H9 (cell line): ENCODE measurements at regions not wholly inside any gene's neighbourhood (a gene's known extent, or its start where the extent isn't known, plus 50 kb on each side); places are given as distances from the start of the nearest gene placed in this dataset.

Experiments
- DNase-seq: peaks from one replicate; pipeline ENCODE4 v3.0.0-alpha.2; 2017
- H2AFZ ChIP-seq: one replicate; pipeline ENCODE4 v1.6.1; 2013; ENCODE audit warnings: mild to moderate bottlenecking, low read length, control low read depth, moderate library complexity
- H2AK5ac ChIP-seq: 2 replicates; pipeline ENCODE4 v1.6.1; 2013; ENCODE audit warnings: low read length, control low read depth, mixed read lengths; ENCODE audit not compliant: insufficient read length
- H2BK120ac ChIP-seq: one replicate; pipeline ENCODE4 v1.6.1; 2013; ENCODE audit warnings: low read depth, mild to moderate bottlenecking, low read length, control low read depth, inconsistent platforms; ENCODE audit not compliant: poor library complexity, severe bottlenecking
- H2BK12ac ChIP-seq: 2 replicates; pipeline ENCODE4 v1.6.1; 2013; ENCODE audit warnings: low read length, control low read depth, mixed read lengths, low read depth; ENCODE audit not compliant: insufficient read length
- H2BK15ac ChIP-seq: 2 replicates; pipeline ENCODE4 v1.6.1; 2013; ENCODE audit warnings: low read depth, low read length, control low read depth
- H2BK20ac ChIP-seq: one replicate; pipeline ENCODE4 v1.6.1; 2013; ENCODE audit warnings: low read depth, mild to moderate bottlenecking, low read length, control low read depth, inconsistent platforms; ENCODE audit not compliant: poor library complexity, severe bottlenecking
- H2BK5ac ChIP-seq: 2 replicates; pipeline ENCODE4 v1.6.1; 2013; ENCODE audit warnings: low read length, control low read depth, mixed read lengths; ENCODE audit not compliant: insufficient read length
- H3K14ac ChIP-seq: 2 replicates; pipeline ENCODE4 v1.6.1; 2013; ENCODE audit warnings: low read length, control low read depth; ENCODE audit not compliant: insufficient read depth
- H3K18ac ChIP-seq: 2 replicates; pipeline ENCODE4 v1.6.1; 2013; ENCODE audit warnings: low read depth, mild to moderate bottlenecking, mixed read lengths, low read length, control low read depth; ENCODE audit not compliant: insufficient read length
- H3K23ac ChIP-seq: 2 replicates; pipeline ENCODE4 v1.6.1; 2013; ENCODE audit warnings: low read length, control low read depth, mixed read lengths, low read depth; ENCODE audit not compliant: insufficient read length
- H3K23me2 ChIP-seq: 2 replicates; pipeline ENCODE4 v1.6.1; 2013; ENCODE audit warnings: low read depth, mild to moderate bottlenecking, mixed read lengths, low read length, control low read depth; ENCODE audit not compliant: insufficient read length, poor library complexity, severe bottlenecking
- H3K27ac ChIP-seq: 2 replicates; pipeline ENCODE4 v1.5.1; 2013; ENCODE audit warnings: low read length, control low read depth, mixed read lengths, low read depth; ENCODE audit not compliant: insufficient read length
- H3K27me3 ChIP-seq: 2 replicates; pipeline ENCODE4 v1.6.1; 2013; ENCODE audit warnings: low read length, control low read depth, inconsistent platforms; ENCODE audit not compliant: insufficient read depth
- H3K4ac ChIP-seq: 2 replicates; pipeline ENCODE4 v1.6.1; 2013; ENCODE audit warnings: low read depth, mild to moderate bottlenecking, control low read depth, inconsistent platforms, low read length, moderate library complexity
- H3K4me1 ChIP-seq: 2 replicates; pipeline ENCODE4 v1.6.1; 2013; ENCODE audit warnings: low read length, control low read depth, inconsistent platforms; ENCODE audit not compliant: insufficient read depth
- H3K4me2 ChIP-seq: 2 replicates; pipeline ENCODE4 v1.6.1; 2013; ENCODE audit warnings: low read length, control low read depth, mixed read lengths; ENCODE audit not compliant: insufficient read length, insufficient read depth
- H3K56ac ChIP-seq: 2 replicates; pipeline ENCODE4 v1.6.1; 2013; ENCODE audit warnings: low read depth, mild to moderate bottlenecking, mixed read lengths, low read length, control low read depth; ENCODE audit not compliant: insufficient read length
- H3K79me1 ChIP-seq: 2 replicates; pipeline ENCODE4 v1.6.1; 2013; ENCODE audit warnings: low read depth, mild to moderate bottlenecking, moderate library complexity, low read length, control low read depth, inconsistent platforms; ENCODE audit not compliant: insufficient read depth, poor library complexity, severe bottlenecking
- H3K79me2 ChIP-seq: 2 replicates; pipeline ENCODE4 v1.6.1; 2013; ENCODE audit warnings: low read length, control low read depth, inconsistent platforms; ENCODE audit not compliant: insufficient read depth
- H3K9ac ChIP-seq: 2 replicates; pipeline ENCODE4 v1.6.1; 2013; ENCODE audit warnings: low read length, control low read depth, mixed read lengths; ENCODE audit not compliant: insufficient read length; ENCODE audit errors: extremely low read depth
- H3K9me3 ChIP-seq: one replicate; pipeline ENCODE4 v1.6.1; 2013; ENCODE audit warnings: low read depth, low read length, inconsistent platforms; ENCODE audit not compliant: control insufficient read depth
- H3T11ph ChIP-seq: one replicate; pipeline ENCODE4 v1.6.1; 2013; ENCODE audit warnings: mild to moderate bottlenecking, low read length, control low read depth, inconsistent platforms
- H4K20me1 ChIP-seq: one replicate; pipeline ENCODE4 v1.6.1; 2013; ENCODE audit not compliant: control insufficient read depth, insufficient read length, insufficient read depth
- H4K5ac ChIP-seq: 2 replicates; pipeline ENCODE4 v1.6.1; 2013; ENCODE audit warnings: low read depth, mild to moderate bottlenecking, mixed read lengths, low read length, control low read depth; ENCODE audit not compliant: insufficient read length
- H4K8ac ChIP-seq: replicated peaks from 2 replicates; pipeline ENCODE4 v1.6.1; 2013; ENCODE audit warnings: low read length, control low read depth, mixed read lengths, low read depth; ENCODE audit not compliant: insufficient read length
- H4K91ac ChIP-seq: 2 replicates; pipeline ENCODE4 v1.6.1; 2013; ENCODE audit warnings: low read depth, mild to moderate bottlenecking, moderate library complexity, mixed read lengths, low read length, control low read depth; ENCODE audit not compliant: insufficient read length
- H3K27ac Mint-ChIP-seq, 3 experiments: 2 replicates in 2 of 3; 3 replicates in 1 of 3; pipeline ENCODE4 v1.8.0; 2020 to 2021; ENCODE audit warnings: mixed read lengths in 3 of 3, mild to moderate bottlenecking in 1 of 3, moderate library complexity in 1 of 3
- H3K27me3 Mint-ChIP-seq: 2 replicates; pipeline ENCODE4 v1.8.0; 2021; ENCODE audit warnings: low read depth, mild to moderate bottlenecking, moderate library complexity, mixed read lengths
- H3K36me3 Mint-ChIP-seq, 3 experiments: 2 replicates in 2 of 3; 3 replicates in 1 of 3; pipeline ENCODE4 v1.8.0; 2020 to 2021; ENCODE audit warnings: low read depth in 3 of 3, mixed read lengths in 3 of 3; ENCODE audit not compliant: insufficient read depth in 1 of 3
- H3K4me1 Mint-ChIP-seq, 2 experiments: 2 replicates each; pipeline ENCODE4 v1.8.0; 2020; ENCODE audit warnings: mixed read lengths in 2 of 2
- H3K4me3 Mint-ChIP-seq, 2 experiments: 2 replicates in 1 of 2; 3 replicates in 1 of 2; pipeline ENCODE4 v1.8.0; 2020 to 2021; ENCODE audit warnings: mild to moderate bottlenecking in 2 of 2, mixed read lengths in 2 of 2, moderate library complexity in 1 of 2
- H3K9me3 Mint-ChIP-seq, 2 experiments: 2 replicates in 1 of 2; 3 replicates in 1 of 2; pipeline ENCODE4 v1.8.0; 2020; ENCODE audit warnings: mild to moderate bottlenecking in 2 of 2, mixed read lengths in 2 of 2, moderate library complexity in 1 of 2
- WGBS: extraction: QIAGEN DNeasy Blood & Tissue Kit; methylation state at CpG from one replicate; pipeline ENCODE4 v1.1.7; 2013; ENCODE audit warnings: missing lambda C conversion rate, low lambda C conversion rate, mixed read lengths; ENCODE audit not compliant: insufficient read length; ENCODE audit errors: extremely low coverage; 5-methylcytosine and 5-hydroxymethylcytosine counted together
- TF ChIP-seq, protein P1 (sequence below): fragments of 200-600 bp; sonication (generic); conservative IDR thresholded peaks from 3 replicates; pipeline ENCODE4 v1.8.0; 2021; ENCODE audit warnings: antibody characterized with exemption, mild to moderate bottlenecking

DNA sequence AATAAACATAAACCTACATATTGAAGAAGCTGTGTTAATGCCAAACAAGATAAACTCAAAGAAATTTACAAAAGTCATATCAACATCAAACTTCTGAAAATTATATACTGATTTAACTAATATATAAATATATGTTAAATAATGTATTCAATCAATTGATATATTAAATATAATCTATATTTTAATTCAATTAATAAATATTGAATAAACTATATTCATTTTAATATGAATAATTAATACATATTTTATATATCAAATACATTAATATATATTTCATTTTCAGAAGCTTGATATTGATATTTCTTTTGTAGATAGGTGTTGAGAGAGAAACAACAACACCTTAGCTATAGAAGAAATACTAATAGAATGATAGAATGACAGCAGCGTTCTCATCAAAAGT lies 768.1 kb downstream of the MECOM start:
- TF ChIP-seq, protein P1, sequence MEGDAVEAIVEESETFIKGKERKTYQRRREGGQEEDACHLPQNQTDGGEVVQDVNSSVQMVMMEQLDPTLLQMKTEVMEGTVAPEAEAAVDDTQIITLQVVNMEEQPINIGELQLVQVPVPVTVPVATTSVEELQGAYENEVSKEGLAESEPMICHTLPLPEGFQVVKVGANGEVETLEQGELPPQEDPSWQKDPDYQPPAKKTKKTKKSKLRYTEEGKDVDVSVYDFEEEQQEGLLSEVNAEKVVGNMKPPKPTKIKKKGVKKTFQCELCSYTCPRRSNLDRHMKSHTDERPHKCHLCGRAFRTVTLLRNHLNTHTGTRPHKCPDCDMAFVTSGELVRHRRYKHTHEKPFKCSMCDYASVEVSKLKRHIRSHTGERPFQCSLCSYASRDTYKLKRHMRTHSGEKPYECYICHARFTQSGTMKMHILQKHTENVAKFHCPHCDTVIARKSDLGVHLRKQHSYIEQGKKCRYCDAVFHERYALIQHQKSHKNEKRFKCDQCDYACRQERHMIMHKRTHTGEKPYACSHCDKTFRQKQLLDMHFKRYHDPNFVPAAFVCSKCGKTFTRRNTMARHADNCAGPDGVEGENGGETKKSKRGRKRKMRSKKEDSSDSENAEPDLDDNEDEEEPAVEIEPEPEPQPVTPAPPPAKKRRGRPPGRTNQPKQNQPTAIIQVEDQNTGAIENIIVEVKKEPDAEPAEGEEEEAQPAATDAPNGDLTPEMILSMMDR: no peak
- no peak overlapping the region for H4K8ac ChIP-seq
- H3K4me1 ChIP-seq: no peaks in the 10 kb centered on the region
- no peak overlapping the region for H3K56ac ChIP-seq
- H3K23me2 ChIP-seq: no peaks in the 10 kb centered on the region
- H4K20me1 ChIP-seq: no peaks in the 10 kb centered on the region
- peaks cover 17 to 21% of the 10 kb centered on the region in 2 experiments for H3K9me3 Mint-ChIP-seq
- no peaks in the 10 kb centered on the region for H3K79me2 ChIP-seq
- DNase-seq: no peak
- no peak overlapping the region for H2AK5ac ChIP-seq
- WGBS: no CpG with 5 or more reads among the region's 1 CpG
- H3K14ac ChIP-seq: no peak overlapping the region
- no peaks in the 10 kb centered on the region for H3K9me3 ChIP-seq
- H2BK5ac ChIP-seq: no peak overlapping the region
- H3K27me3 Mint-ChIP-seq: no peaks in the 10 kb centered on the region
- no peak overlapping the region for H3K27ac ChIP-seq
- H4K91ac ChIP-seq: no peak overlapping the region
- no peak overlapping the region for H3T11ph ChIP-seq
- no peaks in the 10 kb centered on the region for H3K27me3 ChIP-seq
- H3K27ac Mint-ChIP-seq: no peak overlapping the region
- no peak overlapping the region for H3K4me2 ChIP-seq
- no peak overlapping the region for H3K23ac ChIP-seq
- H3K18ac ChIP-seq: no peak overlapping the region
- H2BK15ac ChIP-seq: no peak overlapping the region
- no peaks in the 10 kb centered on the region for H3K79me1 ChIP-seq
- no peaks in the 10 kb centered on the region for H3K4me1 Mint-ChIP-seq
- no peak overlapping the region for H2BK20ac ChIP-seq
- H2AFZ ChIP-seq: no peak overlapping the region
- no peak overlapping the region for H2BK120ac ChIP-seq
- no peak overlapping the region for H3K4me3 Mint-ChIP-seq
- H3K9ac ChIP-seq: no peak overlapping the region
- H2BK12ac ChIP-seq: no peak overlapping the region
- no peak overlapping the region for H3K4ac ChIP-seq
- H4K5ac ChIP-seq: no peak overlapping the region
- H3K36me3 Mint-ChIP-seq: peaks cover 5 to 19% (median 12%) of the 10 kb centered on the region in 3 experiments; a peak in 6 of 7 replicates
